CD4-positive, alpha-beta T cell treated with Interleukin-15 for 1 hour (primary cell): ENCODE measurements at regions not wholly inside any gene's neighbourhood (a gene's known extent, or its start where the extent isn't known, plus 50 kb on each side); places are given as distances from the start of the nearest gene placed in this dataset.

Experiments
- DNase-seq: peaks from one replicate; pipeline ENCODE4 v3.0.0-alpha.2; 2020

GRCh38 chr11:134581966-134582769 lies 170.1 kb upstream of the B3GAT1 start:
- no peak for DNase-seq

- DNase-seq: no peak
These were observed 169.1 kb upstream of the B3GAT1 start for GRCh38 chr11:134581121-134581626.

GRCh38 chr11:134580610-134580975 lies 168.6 kb upstream of the B3GAT1 start:
- no peak for DNase-seq

GRCh38 chr11:134579724-134580609 lies 167.9 kb upstream of the B3GAT1 start:
- DNase-seq: no peak

- DNase-seq: no peak
These were observed 167.0 kb upstream of the B3GAT1 start for GRCh38 chr11:134578807-134579723.

GRCh38 chr11:134577751-134578395 lies 165.8 kb upstream of the B3GAT1 start:
- no peak for DNase-seq

GRCh38 chr11:134576721-134577171 lies 164.7 kb upstream of the B3GAT1 start:
- DNase-seq: no peak

GRCh38 chr11:134576286-134576685 lies 164.2 kb upstream of the B3GAT1 start:
- no peak for DNase-seq

- no peak for DNase-seq
These were observed 163.6 kb upstream of the B3GAT1 start for GRCh38 chr11:134575504-134576230.

GRCh38 chr11:134574947-134575346 lies 162.9 kb upstream of the B3GAT1 start:
- no peak for DNase-seq

GRCh38 chr11:134574425-134574824 lies 162.4 kb upstream of the B3GAT1 start:
- DNase-seq: no peak

- no peak for DNase-seq
These were observed 161.8 kb upstream of the B3GAT1 start for GRCh38 chr11:134573857-134574256.

- no peak for DNase-seq
These were observed 161.0 kb upstream of the B3GAT1 start for GRCh38 chr11:134572741-134573675.

GRCh38 chr11:134571301-134571700 lies 159.3 kb upstream of the B3GAT1 start:
- no peak for DNase-seq

GRCh38 chr11:134569195-134569594 lies 157.2 kb upstream of the B3GAT1 start:
- DNase-seq: no peak

GRCh38 chr11:134566311-134566710 lies 154.3 kb upstream of the B3GAT1 start:
- no peak for DNase-seq

GRCh38 chr11:134565343-134565891 lies 153.4 kb upstream of the B3GAT1 start:
- no peak for DNase-seq

GRCh38 chr11:134564472-134565200 lies 152.6 kb upstream of the B3GAT1 start:
- DNase-seq: no peak

GRCh38 chr11:134562941-134563471 lies 151.0 kb upstream of the B3GAT1 start:
- no peak for DNase-seq
